ENCODE measurements at regions not wholly inside any gene's neighbourhood (a gene's known extent, or its start where the extent isn't known, plus 50 kb on each side); places are given as distances from the start of the nearest gene placed in this dataset.

- no peak overlapping the region for H3K4me3 ChIP-seq (replicated peaks; ENCODE audit: low read depth, low read length)
- H3K36me3 ChIP-seq (ENCODE audit: control insufficient read depth, insufficient read depth, low read length): no peaks in the 10 kb centered on the region
- DNase-seq (ENCODE audit: extremely low read depth, insufficient read length): no peak
- TF ChIP-seq, protein P1, sequence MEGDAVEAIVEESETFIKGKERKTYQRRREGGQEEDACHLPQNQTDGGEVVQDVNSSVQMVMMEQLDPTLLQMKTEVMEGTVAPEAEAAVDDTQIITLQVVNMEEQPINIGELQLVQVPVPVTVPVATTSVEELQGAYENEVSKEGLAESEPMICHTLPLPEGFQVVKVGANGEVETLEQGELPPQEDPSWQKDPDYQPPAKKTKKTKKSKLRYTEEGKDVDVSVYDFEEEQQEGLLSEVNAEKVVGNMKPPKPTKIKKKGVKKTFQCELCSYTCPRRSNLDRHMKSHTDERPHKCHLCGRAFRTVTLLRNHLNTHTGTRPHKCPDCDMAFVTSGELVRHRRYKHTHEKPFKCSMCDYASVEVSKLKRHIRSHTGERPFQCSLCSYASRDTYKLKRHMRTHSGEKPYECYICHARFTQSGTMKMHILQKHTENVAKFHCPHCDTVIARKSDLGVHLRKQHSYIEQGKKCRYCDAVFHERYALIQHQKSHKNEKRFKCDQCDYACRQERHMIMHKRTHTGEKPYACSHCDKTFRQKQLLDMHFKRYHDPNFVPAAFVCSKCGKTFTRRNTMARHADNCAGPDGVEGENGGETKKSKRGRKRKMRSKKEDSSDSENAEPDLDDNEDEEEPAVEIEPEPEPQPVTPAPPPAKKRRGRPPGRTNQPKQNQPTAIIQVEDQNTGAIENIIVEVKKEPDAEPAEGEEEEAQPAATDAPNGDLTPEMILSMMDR (IDR thresholded peaks at IDR 0.05; ENCODE audit: insufficient read depth, low read length, poor library complexity, severe bottlenecking): no peak
- peaks cover 3% of the 10 kb centered on the region for H3K27me3 ChIP-seq (replicated peaks; ENCODE audit: control insufficient read depth, insufficient read depth, low read length)
These were observed 155.4 kb downstream of the URB2 start for GRCh38 chr1:229781453-229781852.

- no peak overlapping the region for H3K4me3 ChIP-seq (replicated peaks; ENCODE audit: low read depth, low read length)
- DNase-seq (ENCODE audit: extremely low read depth, insufficient read length): no peak
- no peaks in the 10 kb centered on the region for H3K36me3 ChIP-seq (ENCODE audit: control insufficient read depth, insufficient read depth, low read length)
- TF ChIP-seq, protein P1 (IDR thresholded peaks at IDR 0.05; ENCODE audit: insufficient read depth, low read length, poor library complexity, severe bottlenecking): no peak
- peaks cover 3% of the 10 kb centered on the region for H3K27me3 ChIP-seq (replicated peaks; ENCODE audit: control insufficient read depth, insufficient read depth, low read length)
These were observed 156.4 kb downstream of the URB2 start for GRCh38 chr1:229782469-229782868.

GRCh38 chr1:229784834-229785233 is 158.8 kb downstream of the URB2 start:
- TF ChIP-seq, protein P1 (IDR thresholded peaks at IDR 0.05; ENCODE audit: insufficient read depth, low read length, poor library complexity, severe bottlenecking): no peak
- Histone ChIP-seq H3K4me3 (replicated peaks; ENCODE audit: low read depth, low read length) (no peak overlapping the region), H3K36me3 (ENCODE audit: control insufficient read depth, insufficient read depth, low read length) (no peaks in the 10 kb centered on the region), H3K27me3 (replicated peaks; ENCODE audit: control insufficient read depth, insufficient read depth, low read length) (peaks cover 3% of the 10 kb centered on the region)
- no peak for DNase-seq (ENCODE audit: extremely low read depth, insufficient read length)

GRCh38 chr1:229786974-229787610 is 161.0 kb downstream of the URB2 start:
- TF ChIP-seq, protein P1 (IDR thresholded peaks at IDR 0.05; ENCODE audit: insufficient read depth, low read length, poor library complexity, severe bottlenecking): no peak
- H3K27me3 ChIP-seq (replicated peaks; ENCODE audit: control insufficient read depth, insufficient read depth, low read length): peaks cover 3% of the 10 kb centered on the region
- DNase-seq (ENCODE audit: extremely low read depth, insufficient read length): no peak

GRCh38 chr1:229788004-229788403 is 162.0 kb downstream of the URB2 start:
- Histone ChIP-seq H3K27me3 (replicated peaks; ENCODE audit: control insufficient read depth, insufficient read depth, low read length) (peaks cover 1% of the 10 kb centered on the region; the same call in 1 of the 2 replicates), H3K36me3 (ENCODE audit: control insufficient read depth, insufficient read depth, low read length) (no peaks in the 10 kb centered on the region), H3K4me3 (replicated peaks; ENCODE audit: low read depth, low read length) (no peak overlapping the region)
- TF ChIP-seq, protein P1 (IDR thresholded peaks at IDR 0.05; ENCODE audit: insufficient read depth, low read length, poor library complexity, severe bottlenecking): no peak
- no peak for DNase-seq (ENCODE audit: extremely low read depth, insufficient read length)

More at GRCh38 chr1:229786974-229787610, 161.0 kb downstream of the URB2 start:
- Histone ChIP-seq H3K36me3 (ENCODE audit: control insufficient read depth, insufficient read depth, low read length) (no peaks in the 10 kb centered on the region), H3K4me3 (replicated peaks; ENCODE audit: low read depth, low read length) (no peak overlapping the region)

All from GM06990 (cell line).